Keratinocyte (primary cell): ENCODE measurements at regions not wholly inside any gene's neighbourhood (a gene's known extent, or its start where the extent isn't known, plus 50 kb on each side); places are given as distances from the start of the nearest gene placed in this dataset.

Experiments
- DNase-seq: peaks from one replicate; pipeline ENCODE4 v3.0.0-alpha.2; 2011; ENCODE audit warnings: low read depth, missing footprints, low spot score
- FAIRE-seq: peaks from 2 replicates; lab custom pipeline; 2011; peaks lifted over from hg19 to GRCh38; lab: Jason Lieb, UNC
- H2AFZ ChIP-seq: 2 replicates; pipeline ENCODE4 v1.6.0; 2012; ENCODE audit warnings: low read length, control low read depth, inconsistent platforms; ENCODE audit not compliant: control insufficient read depth
- H3K27ac ChIP-seq: 2 replicates; pipeline ENCODE4 v1.5.1; 2011; ENCODE audit warnings: low read length; ENCODE audit not compliant: control insufficient read depth, insufficient read depth
- H3K27me3 ChIP-seq: 3 replicates; pipeline ENCODE4 v1.6.0; 2011; ENCODE audit warnings: low read length; ENCODE audit not compliant: control insufficient read depth, insufficient read depth; ENCODE audit errors: extremely low read depth
- H3K36me3 ChIP-seq, 2 experiments: 2 replicates in 1 of 2; 3 replicates in 1 of 2; pipeline ENCODE4 v1.5.1; 2011; ENCODE audit warnings: low read length in 2 of 2, mild to moderate bottlenecking in 1 of 2; ENCODE audit not compliant: control insufficient read depth in 2 of 2, insufficient read depth in 2 of 2; ENCODE audit errors: extremely low read depth in 1 of 2
- H3K4me1 ChIP-seq: 3 replicates; pipeline ENCODE4 v1.5.1; 2011; ENCODE audit warnings: low read length; ENCODE audit not compliant: control insufficient read depth, insufficient read depth; ENCODE audit errors: extremely low read depth
- H3K4me2 ChIP-seq: 3 replicates; pipeline ENCODE4 v1.6.0; 2011; ENCODE audit warnings: low read depth, low read length; ENCODE audit not compliant: control insufficient read depth, insufficient read depth; ENCODE audit errors: extremely low read depth
- H3K4me3 ChIP-seq, 3 experiments: fragments of 200-600 bp in 1 of 3; sonication (generic) in 1 of 3; 2 replicates in 2 of 3; 3 replicates in 1 of 3; pipeline ENCODE4 v1.5.1; 2011 to 2016; ENCODE audit warnings: low read length in 3 of 3, mild to moderate bottlenecking in 3 of 3, control low read depth in 2 of 3, inconsistent platforms in 1 of 3, low read depth in 1 of 3, mixed read lengths in 1 of 3, mixed run types in 1 of 3, moderate library complexity in 1 of 3; ENCODE audit not compliant: control insufficient read depth in 2 of 3, insufficient read depth in 2 of 3; ENCODE audit errors: extremely low read depth in 1 of 3
- H3K79me2 ChIP-seq: 2 replicates; pipeline ENCODE4 v1.6.0; 2012; ENCODE audit warnings: low read length; ENCODE audit not compliant: control insufficient read depth, insufficient read depth
- H3K9ac ChIP-seq: 3 replicates; pipeline ENCODE4 v1.6.0; 2011; ENCODE audit warnings: low read length; ENCODE audit not compliant: control insufficient read depth, insufficient read depth; ENCODE audit errors: extremely low read depth
- H3K9me1 ChIP-seq: 3 replicates; pipeline ENCODE4 v1.6.0; 2011; ENCODE audit warnings: low read length; ENCODE audit not compliant: control insufficient read depth, insufficient read depth; ENCODE audit errors: extremely low read depth
- H3K9me3 ChIP-seq: 2 replicates; pipeline ENCODE4 v1.5.1; 2012; ENCODE audit warnings: low read depth, low read length; ENCODE audit not compliant: control insufficient read depth
- H4K20me1 ChIP-seq: 3 replicates; pipeline ENCODE4 v1.6.0; 2011; ENCODE audit warnings: low read length; ENCODE audit not compliant: control insufficient read depth, insufficient read depth; ENCODE audit errors: extremely low read depth
- EZH2 ChIP-seq: IDR thresholded peaks from one replicate; pipeline ENCODE4 v1.6.1; 2012; ENCODE audit warnings: inconsistent platforms, mild to moderate bottlenecking, low read length, moderate library complexity
- dilution Hi-C: fragments of 300-500 bp; cut with MboI; formaldehyde crosslinking; loops from one replicate; pipeline ENCODE4 v1.7.0; 2020; ENCODE audit warnings: low sequenced_read_pairs; ENCODE audit not compliant: extremely low pct_ligation_motif_present
- TF ChIP-seq, protein P1 (sequence below), 3 experiments: IDR thresholded peaks in 1 of 3; conservative IDR thresholded peaks in 1 of 3; optimal IDR thresholded peaks in 1 of 3; 2 replicates in 2 of 3; 3 replicates in 1 of 3; pipeline versions ENCODE3 to v1.5.1; 2011; ENCODE audit warnings: low read length in 3 of 3, mild to moderate bottlenecking in 3 of 3, moderate library complexity in 2 of 3, control low read depth in 1 of 3, inconsistent platforms in 1 of 3; ENCODE audit not compliant: insufficient read depth in 2 of 3; ENCODE audit errors: extremely low read depth in 1 of 3

DNA sequence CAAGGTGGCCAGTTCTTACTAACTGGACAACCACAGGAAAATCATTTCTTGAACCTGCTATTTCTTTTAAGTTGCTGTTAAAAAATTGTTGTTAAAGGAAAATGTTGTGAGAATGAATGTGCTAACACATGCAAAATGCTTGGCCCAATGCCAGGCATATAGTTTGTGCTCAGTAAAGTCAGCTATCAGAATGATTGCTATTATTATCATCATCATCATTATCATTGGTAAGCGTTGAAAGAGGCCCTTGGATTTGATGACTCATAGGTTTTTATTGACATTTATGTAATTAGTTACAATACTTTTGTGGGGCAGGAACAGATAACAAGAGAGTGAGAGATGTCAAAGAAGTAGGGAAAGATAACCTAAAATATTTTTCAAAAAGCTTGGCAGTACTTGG is 394.2 kb upstream of the ZEB2 start:
- H3K9ac ChIP-seq: no peak overlapping the region
- H4K20me1 ChIP-seq: no peaks in the 10 kb centered on the region
- FAIRE-seq: no peak
- no peak overlapping the region for H3K27ac ChIP-seq
- H3K27me3 ChIP-seq: no peaks in the 10 kb centered on the region
- no peaks in the 10 kb centered on the region for H3K79me2 ChIP-seq
- dilution Hi-C loops: no loop called here
- TF ChIP-seq, protein P1, sequence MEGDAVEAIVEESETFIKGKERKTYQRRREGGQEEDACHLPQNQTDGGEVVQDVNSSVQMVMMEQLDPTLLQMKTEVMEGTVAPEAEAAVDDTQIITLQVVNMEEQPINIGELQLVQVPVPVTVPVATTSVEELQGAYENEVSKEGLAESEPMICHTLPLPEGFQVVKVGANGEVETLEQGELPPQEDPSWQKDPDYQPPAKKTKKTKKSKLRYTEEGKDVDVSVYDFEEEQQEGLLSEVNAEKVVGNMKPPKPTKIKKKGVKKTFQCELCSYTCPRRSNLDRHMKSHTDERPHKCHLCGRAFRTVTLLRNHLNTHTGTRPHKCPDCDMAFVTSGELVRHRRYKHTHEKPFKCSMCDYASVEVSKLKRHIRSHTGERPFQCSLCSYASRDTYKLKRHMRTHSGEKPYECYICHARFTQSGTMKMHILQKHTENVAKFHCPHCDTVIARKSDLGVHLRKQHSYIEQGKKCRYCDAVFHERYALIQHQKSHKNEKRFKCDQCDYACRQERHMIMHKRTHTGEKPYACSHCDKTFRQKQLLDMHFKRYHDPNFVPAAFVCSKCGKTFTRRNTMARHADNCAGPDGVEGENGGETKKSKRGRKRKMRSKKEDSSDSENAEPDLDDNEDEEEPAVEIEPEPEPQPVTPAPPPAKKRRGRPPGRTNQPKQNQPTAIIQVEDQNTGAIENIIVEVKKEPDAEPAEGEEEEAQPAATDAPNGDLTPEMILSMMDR (optimal IDR thresholded peaks at IDR 0.05 in 1 of 3, IDR thresholded peaks at IDR 0.05 in 1 of 3, conservative IDR thresholded peaks at IDR 0.05 in 1 of 3; ENCODE audit: extremely low read depth in 1 of 3, insufficient read depth in 2 of 3, low read length in 3 of 3): no peak
- no peak for TF ChIP-seq EZH2
- H3K9me1 ChIP-seq: no peaks in the 10 kb centered on the region
- H2AFZ ChIP-seq: no peak overlapping the region
- H3K4me3 ChIP-seq: no peak overlapping the region
- no peaks in the 10 kb centered on the region for H3K9me3 ChIP-seq
- H3K36me3 ChIP-seq: no peaks in the 10 kb centered on the region
- no peaks in the 10 kb centered on the region for H3K4me1 ChIP-seq
- H3K4me2 ChIP-seq: no peak overlapping the region
- DNase-seq: no peak

DNA sequence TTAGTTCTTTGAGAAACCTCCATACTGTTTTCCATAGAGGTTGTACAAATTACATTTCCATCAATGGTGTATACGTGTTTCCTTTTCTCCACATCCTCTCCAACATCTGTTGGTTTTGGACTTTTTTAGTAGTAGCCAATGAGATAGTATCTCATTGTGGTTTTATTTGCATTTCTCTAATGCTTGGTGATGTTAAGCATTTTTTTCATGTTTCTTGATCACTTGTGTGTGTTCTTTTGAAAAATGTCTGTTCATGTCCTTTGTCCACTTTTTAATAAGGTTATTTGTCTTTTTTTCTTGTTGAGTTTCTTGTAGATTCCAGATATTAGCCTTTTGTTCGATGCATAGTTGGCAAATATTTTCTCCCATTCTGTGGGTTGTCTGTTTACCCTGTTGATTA is 392.3 kb upstream of the ZEB2 start:
- H3K4me1 ChIP-seq: no peaks in the 10 kb centered on the region
- FAIRE-seq (no peak), DNase-seq (no peak)
- no peaks in the 10 kb centered on the region for H3K79me2 ChIP-seq
- H3K27me3 ChIP-seq: no peaks in the 10 kb centered on the region
- H4K20me1 ChIP-seq: no peaks in the 10 kb centered on the region
- no peaks in the 10 kb centered on the region for H3K36me3 ChIP-seq
- no peaks in the 10 kb centered on the region for H3K9me3 ChIP-seq
- dilution Hi-C loops: no loop called here
- H3K4me2 ChIP-seq: no peak overlapping the region
- no peak overlapping the region for H2AFZ ChIP-seq
- H3K4me3 ChIP-seq: no peak overlapping the region
- no peak for TF ChIP-seq EZH2
- TF ChIP-seq, protein P1 (optimal IDR thresholded peaks at IDR 0.05 in 1 of 3, IDR thresholded peaks at IDR 0.05 in 1 of 3, conservative IDR thresholded peaks at IDR 0.05 in 1 of 3; ENCODE audit: extremely low read depth in 1 of 3, insufficient read depth in 2 of 3, low read length in 3 of 3): no peak
- no peaks in the 10 kb centered on the region for H3K9me1 ChIP-seq
- no peak overlapping the region for H3K27ac ChIP-seq
- no peak overlapping the region for H3K9ac ChIP-seq
